ENCODE measurements at regions not wholly inside any gene's neighbourhood (a gene's known extent, or its start where the extent isn't known, plus 50 kb on each side); places are given as distances from the start of the nearest gene placed in this dataset.

DNA sequence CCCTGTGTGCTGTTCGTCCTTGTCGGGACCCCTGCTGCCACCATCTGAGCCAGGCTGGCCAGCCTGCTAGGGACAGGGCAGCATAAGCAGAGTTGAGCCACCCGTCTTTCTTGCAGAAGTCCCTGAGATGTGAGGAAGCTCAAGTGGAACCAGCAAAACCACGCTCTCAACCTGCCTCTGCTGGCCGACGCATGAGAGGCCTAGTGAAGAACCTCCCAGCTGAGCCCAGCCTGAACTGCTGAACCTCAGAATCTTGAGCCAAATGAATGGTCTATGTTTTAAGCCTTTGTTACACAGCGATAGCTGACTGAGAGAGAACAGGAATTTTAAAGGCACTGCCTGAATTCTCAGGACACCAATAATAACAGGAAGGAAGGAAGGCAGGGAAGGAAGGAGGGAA, 98.9 kb upstream of the ADRA2C start:
- no peak for DNase-seq

- DNase-seq, result no peak
Observed at GRCh38 chr4:3666263-3666662, 99.9 kb upstream of the ADRA2C start.

GRCh38 chr4:3665360-3665891, 100.8 kb upstream of the ADRA2C start:
- DNase-seq, result no peak

- no peak for DNase-seq
Observed at GRCh38 chr4:3663791-3664190, 102.4 kb upstream of the ADRA2C start.

GRCh38 chr4:3662516-3662915, 103.7 kb upstream of the ADRA2C start:
- DNase-seq, result no peak

DNA sequence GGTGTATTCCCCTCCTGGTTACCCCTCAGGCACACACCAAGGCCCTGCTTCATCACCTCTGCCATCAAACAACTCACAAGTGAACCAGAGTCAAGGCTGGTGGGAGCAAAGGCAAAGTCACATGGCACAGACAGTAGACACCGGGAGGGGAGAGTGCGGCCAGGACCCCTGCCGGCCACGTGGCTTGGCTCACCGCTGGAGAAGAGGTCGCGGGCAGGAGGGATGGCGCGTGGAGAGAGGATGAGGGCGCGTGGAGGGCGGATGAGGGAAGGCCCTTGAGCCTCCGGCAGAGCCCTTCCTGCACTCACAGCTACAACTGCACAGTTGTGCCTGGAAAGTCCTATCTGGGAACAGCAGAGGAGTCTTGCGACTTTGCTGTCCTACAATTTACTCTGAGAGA, 104.2 kb upstream of the ADRA2C start:
- DNase-seq, result no peak

GRCh38 chr4:3660928-3661515, 105.2 kb upstream of the ADRA2C start:
- DNase-seq, result no peak

- DNase-seq, result no peak
Observed at GRCh38 chr4:3660086-3660927, 105.9 kb upstream of the ADRA2C start.

GRCh38 chr4:3659131-3659530, 107.1 kb upstream of the ADRA2C start:
- no peak for DNase-seq

DNA sequence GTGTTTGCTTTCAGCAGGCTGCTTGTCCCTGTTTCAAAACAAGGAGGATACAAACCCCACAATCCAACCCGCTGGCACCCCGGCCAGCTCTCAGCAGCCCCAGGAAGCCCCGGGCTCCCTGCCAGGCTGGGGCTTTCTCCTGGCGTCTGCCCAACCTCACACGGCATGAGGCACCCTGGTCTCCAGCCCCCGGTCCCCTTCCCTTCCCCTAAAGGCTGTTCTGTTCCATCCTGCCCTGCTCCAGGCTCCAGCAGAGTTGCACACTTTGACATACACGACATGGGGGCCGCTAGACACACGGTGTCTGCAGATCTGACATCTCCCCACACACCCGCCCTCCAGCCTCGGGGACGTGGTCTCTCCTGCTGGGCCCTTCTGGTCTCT, 107.7 kb upstream of the ADRA2C start:
- DNase-seq, result no peak

DNA sequence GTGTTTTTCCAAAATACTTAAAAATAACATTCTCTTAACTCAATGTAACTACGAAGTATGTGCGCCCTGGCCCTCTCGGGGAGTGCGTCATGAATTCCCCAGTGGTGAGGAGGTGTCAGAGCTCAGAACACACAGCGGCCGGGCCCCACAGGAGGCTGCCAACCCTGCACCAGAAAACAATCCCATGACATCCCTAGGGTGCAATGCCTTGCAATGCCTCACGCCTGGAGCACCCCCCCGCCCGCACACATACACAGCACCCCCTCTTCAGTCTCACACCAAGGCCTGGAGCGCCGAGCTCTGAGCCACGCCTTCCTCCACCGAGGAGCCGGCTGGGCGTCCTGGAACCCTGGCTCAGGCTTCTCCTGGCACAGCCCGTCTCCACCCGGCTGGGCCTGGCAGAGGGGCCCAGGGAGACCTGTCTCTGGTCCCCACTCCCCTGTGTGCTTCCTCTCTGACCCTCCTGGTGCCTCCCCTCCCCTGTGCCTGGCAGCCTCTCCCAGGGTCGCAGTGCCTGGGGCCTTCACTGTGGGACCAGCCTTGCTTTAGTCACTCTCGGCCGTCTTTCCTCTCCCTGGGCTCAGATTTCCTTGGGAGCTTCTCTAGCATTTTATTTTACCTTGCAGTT, 108.2 kb upstream of the ADRA2C start:
- no peak for DNase-seq

- DNase-seq, result no peak
Observed at GRCh38 chr4:3656416-3657356, 109.5 kb upstream of the ADRA2C start.

GRCh38 chr4:3655963-3656362, 110.2 kb upstream of the ADRA2C start:
- DNase-seq, result no peak

DNA sequence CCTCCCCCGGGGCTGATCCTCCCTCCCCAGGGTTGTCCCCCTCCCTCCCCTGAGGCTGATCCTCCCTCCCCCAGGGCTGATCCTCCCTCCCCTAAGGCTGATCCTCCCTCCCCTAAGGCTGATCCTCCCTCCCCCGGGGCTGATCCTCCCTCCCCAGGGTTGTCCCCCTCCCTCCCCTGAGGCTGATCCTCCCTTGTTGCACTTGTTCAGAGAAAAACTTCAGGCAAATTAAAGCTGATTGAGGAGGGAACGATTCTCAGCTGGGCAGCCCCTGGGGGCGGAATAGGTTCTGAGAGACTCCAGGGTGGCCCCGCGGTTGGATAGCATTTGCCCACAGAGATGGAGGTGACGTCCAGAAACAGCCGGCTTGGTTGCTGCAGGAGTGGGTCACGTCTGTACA, 110.7 kb upstream of the ADRA2C start:
- DNase-seq, result no peak

GRCh38 chr4:3654036-3654807, 112.0 kb upstream of the ADRA2C start:
- no peak for DNase-seq

- no peak for DNase-seq
Observed at GRCh38 chr4:3652586-3652985, 113.6 kb upstream of the ADRA2C start.

- no peak for DNase-seq
Observed at GRCh38 chr4:3651267-3651845, 114.8 kb upstream of the ADRA2C start.

- DNase-seq, result no peak
Observed at GRCh38 chr4:3649491-3649890, 116.7 kb upstream of the ADRA2C start.

- DNase-seq, result no peak
Observed at GRCh38 chr4:3648731-3649130, 116.5 kb upstream of the LRPAP1 start.

DNA sequence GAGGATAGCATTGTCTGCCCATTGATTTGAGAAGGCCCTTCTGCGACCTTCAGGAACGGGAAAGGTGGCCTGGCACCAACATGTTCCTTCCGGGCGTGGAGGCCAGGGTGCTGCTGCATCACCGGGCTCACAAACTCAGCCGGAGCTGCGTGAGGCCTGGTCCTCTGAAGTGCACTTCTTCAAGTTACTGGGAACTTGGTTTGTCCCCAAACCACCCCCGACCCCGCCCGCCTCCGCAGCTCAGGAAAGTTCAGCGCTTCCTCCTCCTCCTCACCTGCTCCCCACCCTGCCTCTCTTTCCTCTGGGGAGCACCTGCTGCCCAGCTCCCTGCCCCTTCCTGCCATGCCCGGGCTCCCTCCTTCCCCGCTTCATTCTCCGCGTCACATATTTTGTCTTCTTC, 116.0 kb upstream of the LRPAP1 start:
- DNase-seq, result no peak

DNA sequence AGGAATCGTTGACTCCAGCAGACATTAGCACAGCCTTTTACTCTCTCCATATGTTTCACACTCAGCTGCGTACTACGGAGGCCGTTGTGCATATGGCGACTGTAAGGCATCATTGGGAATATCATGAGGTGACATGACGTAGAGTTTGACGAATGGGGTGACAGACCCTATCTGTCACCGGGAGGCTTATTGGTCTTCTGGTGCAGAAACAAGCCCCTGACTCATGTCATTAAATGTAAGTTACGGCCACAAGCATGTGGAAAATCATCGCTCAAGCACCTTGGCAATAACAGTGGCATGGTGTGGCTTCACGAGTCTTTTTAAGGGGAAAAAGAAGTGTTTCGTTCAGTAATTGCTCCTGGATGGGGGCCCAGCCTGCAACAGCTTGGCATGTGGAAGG, 115.2 kb upstream of the LRPAP1 start:
- no peak for DNase-seq

All from cerebellar nuclear complex (tissue), 1 donor.